Endothelial cell of hepatic sinusoid (primary cell): ENCODE measurements at regions not wholly inside any gene's neighbourhood (a gene's known extent, or its start where the extent isn't known, plus 50 kb on each side); places are given as distances from the start of the nearest gene placed in this dataset.

Experiments used
- in situ Hi-C: cut with HindIII; loops from 2 replicates; pipeline ENCODE4 v1.10.0; 2017; ENCODE audit warnings: low sequenced_read_pairs

GRCh38 chr15:62561059-62561519 lies 396.0 kb upstream of the C2CD4B start:
- in situ Hi-C loops, result no loop called here

GRCh38 chr15:62561571-62561970 lies 396.5 kb upstream of the C2CD4B start:
- in situ Hi-C loops, result no loop called here

GRCh38 chr15:62564886-62565633 lies 400.0 kb upstream of the C2CD4B start:
- in situ Hi-C loops, result no loop called here

DNA sequence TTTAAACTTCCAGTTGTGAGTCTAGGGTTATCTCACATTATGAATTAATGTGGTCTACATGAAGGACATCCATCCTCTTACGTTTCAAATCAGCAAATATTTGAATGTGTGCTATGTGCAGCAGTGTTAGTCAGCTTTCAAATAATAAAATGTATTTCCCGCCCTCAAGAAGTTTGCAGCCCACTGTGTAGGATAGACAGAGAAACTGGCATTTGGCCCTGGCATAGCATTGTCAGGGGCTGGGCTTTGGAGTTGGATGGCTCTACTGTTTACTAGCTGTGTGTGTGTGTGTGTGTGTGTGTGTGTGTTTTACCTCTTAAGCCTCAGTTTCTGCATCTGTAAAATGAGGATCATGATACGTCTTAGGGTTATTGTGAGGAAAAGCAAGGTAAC lies 400.5 kb upstream of the C2CD4B start:
- in situ Hi-C loops, result no loop called here

DNA sequence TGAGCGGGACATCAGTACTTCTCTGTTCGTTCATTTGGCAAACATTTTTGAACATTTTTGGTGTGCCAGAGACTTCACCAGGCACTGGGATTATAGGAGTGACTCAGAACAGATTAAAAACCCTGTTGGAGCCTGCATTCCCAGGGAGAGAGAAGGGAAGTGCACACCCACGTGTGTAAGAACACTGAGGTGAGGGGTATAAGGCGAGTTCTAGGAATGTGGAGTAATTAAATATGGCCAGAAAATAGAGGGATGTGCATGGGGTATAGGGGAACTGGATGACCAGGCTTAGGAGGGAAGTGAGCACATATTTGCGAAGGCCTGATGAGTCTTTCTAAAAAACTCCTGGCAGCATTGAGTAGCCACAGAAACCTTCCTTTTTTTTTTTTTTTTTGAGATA lies 401.2 kb upstream of the C2CD4B start:
- in situ Hi-C loops, result no loop called here

- in situ Hi-C loops, result no loop called here
Observed at GRCh38 chr15:62567501-62567900, 402.4 kb upstream of the C2CD4B start.

GRCh38 chr15:62568004-62568403 lies 402.9 kb upstream of the C2CD4B start:
- in situ Hi-C loops, result no loop called here

GRCh38 chr15:62568702-62569101 lies 403.6 kb upstream of the C2CD4B start:
- in situ Hi-C loops, result no loop called here

GRCh38 chr15:62569460-62570404 lies 404.6 kb upstream of the C2CD4B start:
- in situ Hi-C loops, result no loop called here

DNA sequence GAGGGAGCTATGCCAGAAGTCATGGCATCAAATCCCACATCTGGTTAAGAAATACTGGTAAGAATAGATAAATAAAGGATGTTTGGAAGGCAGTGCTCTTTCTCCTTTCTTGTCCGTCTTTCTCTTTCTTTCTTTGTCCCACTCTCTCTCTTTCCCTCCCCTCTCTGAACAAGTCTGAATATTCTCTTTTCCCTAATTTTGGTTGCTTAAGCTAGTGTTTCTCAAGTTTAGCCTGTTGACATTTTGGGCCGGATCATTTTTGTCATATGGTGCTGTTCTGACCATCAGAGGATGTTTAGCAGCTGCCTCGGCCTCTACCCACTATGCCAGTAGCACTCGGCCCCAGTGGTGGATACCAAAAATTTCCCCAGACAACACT lies 405.3 kb upstream of the C2CD4B start:
- in situ Hi-C loops, result no loop called here

- in situ Hi-C loops, result no loop called here
Observed at GRCh38 chr15:62571072-62571471, 406.0 kb upstream of the C2CD4B start.

DNA sequence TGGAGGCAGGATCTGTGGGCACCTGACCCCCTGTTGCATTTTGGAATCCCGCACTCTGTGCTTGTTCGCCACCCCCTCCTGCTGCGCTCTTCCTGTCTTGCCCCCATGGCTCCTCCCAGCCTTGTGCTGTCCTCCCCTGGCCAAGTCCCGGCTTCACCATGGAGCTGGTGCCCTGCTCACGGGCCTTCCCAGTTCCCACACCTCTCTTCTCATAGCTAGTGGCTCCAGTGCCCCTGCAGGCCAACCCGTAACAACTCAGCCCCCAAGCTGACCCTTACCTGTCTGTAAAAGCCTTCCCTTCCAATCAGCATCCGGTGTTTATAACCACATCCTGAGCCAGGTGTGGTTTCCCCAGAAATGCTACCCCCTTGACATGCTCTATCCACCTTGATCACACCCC lies 407.7 kb upstream of the C2CD4B start:
- in situ Hi-C loops, result no loop called here

- in situ Hi-C loops, result no loop called here
Observed at GRCh38 chr15:62573876-62574275, 408.8 kb upstream of the C2CD4B start.

GRCh38 chr15:62578546-62578945 lies 413.5 kb upstream of the C2CD4B start:
- in situ Hi-C loops, result no loop called here

- in situ Hi-C loops, result no loop called here
Observed at GRCh38 chr15:62578960-62579359, 413.9 kb upstream of the C2CD4B start.

DNA sequence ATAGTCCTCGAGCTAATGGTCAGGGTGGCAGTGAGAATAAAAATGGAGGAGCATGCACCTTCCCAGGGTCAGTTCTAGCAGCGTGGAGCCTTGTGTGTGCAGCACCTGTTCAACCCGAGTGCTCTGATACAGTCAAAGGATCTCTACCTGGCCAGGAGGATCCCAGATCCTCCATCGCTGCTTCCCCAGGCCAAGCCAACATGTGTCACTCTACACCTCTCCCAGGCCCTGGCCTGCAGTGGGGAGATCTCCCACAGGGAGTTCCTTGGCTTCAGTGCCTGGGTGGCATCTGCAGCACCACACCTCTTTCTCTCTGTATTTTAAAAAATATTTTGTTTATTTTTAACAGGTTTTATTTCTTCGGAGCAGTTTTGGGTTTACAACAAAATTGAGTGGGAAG lies 414.8 kb upstream of the C2CD4B start:
- in situ Hi-C loops, result no loop called here

DNA sequence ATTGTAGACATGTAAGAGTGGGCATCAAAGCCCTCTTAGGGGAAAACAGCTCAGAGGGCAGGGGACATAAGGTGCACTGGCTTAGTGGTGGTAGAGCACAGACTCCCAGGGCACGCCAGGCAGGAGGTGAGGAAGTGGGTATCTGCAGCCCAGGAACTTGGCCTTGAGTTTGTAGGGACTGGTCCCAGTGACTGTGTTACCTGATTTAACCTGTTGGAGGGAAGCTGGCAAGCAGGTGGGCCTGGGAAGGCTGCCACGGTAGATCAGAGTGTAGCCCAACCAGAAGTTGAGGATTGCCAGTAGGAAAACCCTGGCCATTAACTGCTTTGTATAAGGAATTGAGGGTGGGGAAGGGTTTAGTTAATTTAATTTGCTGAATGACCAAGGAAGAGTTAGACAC lies 417.5 kb upstream of the C2CD4B start:
- in situ Hi-C loops, result no loop called here

DNA sequence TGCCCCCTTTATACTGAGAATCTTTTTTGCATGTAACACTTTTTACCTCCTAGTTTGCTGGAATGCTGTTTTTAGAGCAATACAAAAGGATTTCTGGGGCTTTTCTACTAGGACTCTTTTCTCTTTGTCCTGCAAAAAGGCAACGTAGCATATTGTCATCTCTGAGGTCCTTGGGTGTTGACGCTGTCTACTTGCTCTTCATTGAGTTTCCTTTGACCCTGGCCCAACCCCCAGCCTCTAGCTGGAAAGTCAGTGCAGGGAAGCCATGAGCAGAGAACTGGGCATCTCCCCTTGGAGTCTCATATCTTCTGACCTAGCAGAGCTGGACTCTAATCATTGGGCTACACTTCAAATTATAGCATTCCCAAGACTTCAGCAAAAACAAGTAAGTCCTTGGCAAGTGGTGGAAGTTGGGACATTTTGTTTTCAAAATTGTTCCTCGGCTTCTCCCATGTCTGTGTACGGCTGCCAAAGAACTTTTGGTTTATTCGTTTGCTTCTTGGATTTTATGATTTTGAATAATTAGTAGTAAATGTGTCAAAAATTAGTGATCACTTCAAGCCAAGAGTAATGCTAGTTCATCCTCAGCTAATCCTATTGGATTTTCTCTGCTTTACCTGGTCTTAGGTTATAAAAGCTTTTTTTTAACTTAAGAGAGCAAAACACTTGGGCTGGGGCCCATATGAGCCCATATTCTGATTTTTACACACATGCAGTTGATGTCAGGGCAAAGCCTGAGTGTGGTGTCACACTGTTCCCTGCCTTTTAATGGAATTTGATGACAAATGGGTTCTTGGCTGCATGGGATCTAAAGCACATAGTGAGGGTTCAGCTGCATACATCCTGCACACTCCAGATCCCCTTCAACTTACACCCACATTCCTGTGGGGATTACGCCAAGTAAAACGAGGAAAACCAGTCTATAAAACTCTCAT lies 419.5 kb upstream of the C2CD4B start:
- in situ Hi-C loops, result no loop called here

DNA sequence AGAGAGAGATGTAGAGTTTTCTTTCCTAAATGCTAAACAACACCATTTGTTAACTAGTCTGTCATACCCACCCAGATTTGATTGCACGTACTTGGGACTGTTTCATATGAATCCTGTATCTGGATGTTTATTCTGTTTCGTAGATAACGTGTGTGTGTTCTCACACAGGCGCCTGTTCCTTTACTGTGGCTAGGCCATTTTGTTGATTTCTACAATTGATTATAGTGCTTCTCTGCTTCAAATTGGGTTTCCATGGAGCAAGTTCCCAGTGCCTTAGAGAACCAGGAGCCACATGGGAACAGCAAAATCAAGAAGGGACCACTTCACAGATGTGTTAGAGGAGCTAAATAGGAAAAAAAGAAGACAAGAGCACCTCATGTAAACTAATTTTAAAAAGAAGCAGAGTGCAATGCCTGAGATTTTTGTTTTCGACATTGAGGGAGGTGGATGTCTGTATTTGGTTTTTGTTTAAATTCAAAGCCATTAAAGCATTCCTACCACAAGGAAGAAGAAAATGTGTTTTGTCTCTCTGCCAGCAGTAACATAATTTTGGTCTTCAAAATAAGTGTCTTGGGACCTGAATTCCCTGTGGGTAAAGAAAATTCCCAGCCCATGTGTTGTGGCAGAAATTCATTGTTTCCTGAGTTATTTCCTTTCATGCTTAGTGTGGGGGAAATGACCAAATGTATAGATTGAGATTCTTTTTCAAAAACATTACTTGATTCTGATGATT lies 424.0 kb upstream of the C2CD4B start:
- in situ Hi-C loops, result no loop called here
